Nephron (organoid): ENCODE measurements at regions not wholly inside any gene's neighbourhood (a gene's known extent, or its start where the extent isn't known, plus 50 kb on each side); places are given as distances from the start of the nearest gene placed in this dataset.

Experiments
- H3K27ac Mint-ChIP-seq, 3 experiments: 2 replicates each; pipeline ENCODE4 v1.8.0; 2020; ENCODE audit warnings: mixed read lengths in 3 of 3, mild to moderate bottlenecking in 2 of 3, moderate library complexity in 1 of 3
- H3K27me3 Mint-ChIP-seq: 2 replicates; pipeline ENCODE4 v1.8.0; 2021; ENCODE audit warnings: low read depth, mild to moderate bottlenecking, moderate library complexity, mixed read lengths
- H3K36me3 Mint-ChIP-seq: 2 replicates; pipeline ENCODE4 v1.8.0; 2020; ENCODE audit warnings: low read depth, mixed read lengths
- H3K4me1 Mint-ChIP-seq: 2 replicates; pipeline ENCODE4 v1.8.0; 2020; ENCODE audit warnings: mixed read lengths
- H3K4me3 Mint-ChIP-seq, 3 experiments: 2 replicates each; pipeline ENCODE4 v1.8.0; 2020; ENCODE audit warnings: mild to moderate bottlenecking in 3 of 3, mixed read lengths in 3 of 3, moderate library complexity in 2 of 3
- H3K9me3 Mint-ChIP-seq: 2 replicates; pipeline ENCODE4 v1.8.0; 2020; ENCODE audit warnings: mixed read lengths
- TF ChIP-seq, protein P1 (sequence below), 3 experiments: fragments of 200-600 bp; sonication (generic); IDR thresholded peaks; one replicate each; pipeline ENCODE4 v1.5.0; 2021; ENCODE audit warnings: antibody characterized with exemption in 3 of 3; ENCODE audit not compliant: unreplicated experiment in 3 of 3

GRCh38 chr12:126676434-126676833 lies 1590.5 kb upstream of the TMEM132C start:
- peaks cover 8% of the 10 kb centered on the region for H3K27me3 Mint-ChIP-seq
- H3K27ac Mint-ChIP-seq = no peak overlapping the region
- TF ChIP-seq, protein P1, sequence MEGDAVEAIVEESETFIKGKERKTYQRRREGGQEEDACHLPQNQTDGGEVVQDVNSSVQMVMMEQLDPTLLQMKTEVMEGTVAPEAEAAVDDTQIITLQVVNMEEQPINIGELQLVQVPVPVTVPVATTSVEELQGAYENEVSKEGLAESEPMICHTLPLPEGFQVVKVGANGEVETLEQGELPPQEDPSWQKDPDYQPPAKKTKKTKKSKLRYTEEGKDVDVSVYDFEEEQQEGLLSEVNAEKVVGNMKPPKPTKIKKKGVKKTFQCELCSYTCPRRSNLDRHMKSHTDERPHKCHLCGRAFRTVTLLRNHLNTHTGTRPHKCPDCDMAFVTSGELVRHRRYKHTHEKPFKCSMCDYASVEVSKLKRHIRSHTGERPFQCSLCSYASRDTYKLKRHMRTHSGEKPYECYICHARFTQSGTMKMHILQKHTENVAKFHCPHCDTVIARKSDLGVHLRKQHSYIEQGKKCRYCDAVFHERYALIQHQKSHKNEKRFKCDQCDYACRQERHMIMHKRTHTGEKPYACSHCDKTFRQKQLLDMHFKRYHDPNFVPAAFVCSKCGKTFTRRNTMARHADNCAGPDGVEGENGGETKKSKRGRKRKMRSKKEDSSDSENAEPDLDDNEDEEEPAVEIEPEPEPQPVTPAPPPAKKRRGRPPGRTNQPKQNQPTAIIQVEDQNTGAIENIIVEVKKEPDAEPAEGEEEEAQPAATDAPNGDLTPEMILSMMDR (IDR thresholded peaks at IDR 0.05; ENCODE audit: unreplicated experiment in 3 of 3) = no peak
- peaks cover 6% of the 10 kb centered on the region for H3K9me3 Mint-ChIP-seq
- H3K36me3 Mint-ChIP-seq = no peaks in the 10 kb centered on the region
- H3K4me3 Mint-ChIP-seq = no peak overlapping the region
- H3K4me1 Mint-ChIP-seq = no peaks in the 10 kb centered on the region

- H3K36me3 Mint-ChIP-seq = no peaks in the 10 kb centered on the region
- TF ChIP-seq, protein P1 (IDR thresholded peaks at IDR 0.05; ENCODE audit: unreplicated experiment in 3 of 3) = no peak
- H3K4me1 Mint-ChIP-seq = no peaks in the 10 kb centered on the region
- H3K27me3 Mint-ChIP-seq = peaks cover 4% of the 10 kb centered on the region
- no peak overlapping the region for H3K27ac Mint-ChIP-seq
- peaks cover 11% of the 10 kb centered on the region for H3K9me3 Mint-ChIP-seq
- H3K4me3 Mint-ChIP-seq = no peak overlapping the region
Observed at GRCh38 chr12:126681676-126682075, 1585.3 kb upstream of the TMEM132C start.

GRCh38 chr12:126684703-126685102 lies 1582.3 kb upstream of the TMEM132C start:
- Mint-ChIP-seq H3K4me3 (no peak overlapping the region), H3K9me3 (peaks cover 11% of the 10 kb centered on the region), H3K27me3 (peaks cover 8% of the 10 kb centered on the region), H3K36me3 (no peaks in the 10 kb centered on the region), H3K27ac (no peak overlapping the region), H3K4me1 (no peaks in the 10 kb centered on the region)
- TF ChIP-seq, protein P1 (IDR thresholded peaks at IDR 0.05; ENCODE audit: unreplicated experiment in 3 of 3) = no peak

DNA sequence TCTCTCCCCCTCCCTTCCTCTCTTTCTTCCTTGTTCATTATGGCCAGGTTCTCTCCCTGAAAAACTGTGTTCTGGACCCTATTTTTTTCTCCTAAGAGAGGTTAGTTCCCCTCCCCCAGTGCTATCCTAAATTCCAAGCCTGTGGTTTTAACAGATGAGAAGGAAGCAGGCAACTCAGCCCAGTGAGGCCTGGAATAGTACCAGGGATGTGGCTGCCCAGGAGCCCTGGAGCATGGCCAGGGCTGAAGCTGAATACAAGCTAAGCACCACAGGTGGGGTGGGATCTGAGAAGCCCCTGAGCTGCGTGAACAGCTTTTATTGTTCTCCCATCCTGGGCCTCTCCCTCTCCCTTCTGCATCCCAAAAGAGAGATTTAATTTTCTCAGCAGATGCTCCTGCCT lies 1581.3 kb upstream of the TMEM132C start:
- H3K9me3 Mint-ChIP-seq = peaks cover 11% of the 10 kb centered on the region
- no peak overlapping the region for H3K27ac Mint-ChIP-seq
- peaks cover 8% of the 10 kb centered on the region for H3K27me3 Mint-ChIP-seq
- H3K36me3 Mint-ChIP-seq = no peaks in the 10 kb centered on the region
- H3K4me3 Mint-ChIP-seq = no peak overlapping the region
- no peaks in the 10 kb centered on the region for H3K4me1 Mint-ChIP-seq
- TF ChIP-seq, protein P1 (IDR thresholded peaks at IDR 0.05; ENCODE audit: unreplicated experiment in 3 of 3) = no peak

DNA sequence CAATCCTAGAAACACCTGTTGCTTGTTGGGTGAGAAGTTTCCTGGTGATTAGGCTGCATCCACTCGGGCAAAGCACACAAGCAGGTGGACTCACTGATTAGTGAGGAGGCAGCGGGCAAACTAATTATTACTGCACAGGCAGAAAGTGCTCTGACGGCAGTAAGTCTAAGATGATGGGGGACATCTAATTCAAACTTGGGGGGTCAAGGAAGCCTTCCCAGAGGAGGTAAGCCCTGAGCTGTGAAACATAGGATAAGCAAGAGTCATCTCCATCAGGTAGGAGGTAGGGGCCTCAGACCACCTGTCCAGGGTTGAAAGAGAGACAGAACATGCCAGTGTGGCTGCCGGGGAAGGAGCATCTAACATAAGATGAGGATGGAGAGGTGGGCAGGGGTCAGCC lies 1578.4 kb upstream of the TMEM132C start:
- TF ChIP-seq, protein P1 (IDR thresholded peaks at IDR 0.05; ENCODE audit: unreplicated experiment in 3 of 3) = no peak
- Mint-ChIP-seq H3K36me3 (no peaks in the 10 kb centered on the region), H3K4me1 (no peaks in the 10 kb centered on the region), H3K9me3 (peaks cover 5% of the 10 kb centered on the region), H3K27me3 (peaks cover 8% of the 10 kb centered on the region), H3K27ac (no peak overlapping the region), H3K4me3 (no peak overlapping the region)

- Mint-ChIP-seq H3K27ac (no peak overlapping the region), H3K9me3 (no peaks in the 10 kb centered on the region), H3K4me1 (no peaks in the 10 kb centered on the region), H3K27me3 (no peaks in the 10 kb centered on the region), H3K4me3 (no peak overlapping the region), H3K36me3 (no peaks in the 10 kb centered on the region)
- TF ChIP-seq, protein P1 (IDR thresholded peaks at IDR 0.05; ENCODE audit: unreplicated experiment in 3 of 3) = no peak
Observed at GRCh38 chr12:126700096-126700495, 1566.9 kb upstream of the TMEM132C start.
